Endothelial cell of umbilical vein (primary cell): ENCODE measurements at regions not wholly inside any gene's neighbourhood (a gene's known extent, or its start where the extent isn't known, plus 50 kb on each side); places are given as distances from the start of the nearest gene placed in this dataset.

Source experiments
- BruUV-seq: library from RNA; stranded (reverse); fragments of 400-500 nt; replicated peaks from 2 replicates; lab custom pipeline; 2021; lab: Mats Ljungman, UMichigan
- CTCF ChIA-PET: fragments of 300-600, 350-600 bp; sonication (Branson Sonifier 250); formaldehyde crosslinking; loops from one replicate; lab custom pipeline; 2021; ENCODE audit warnings: antibody characterized with exemption, inconsistent platforms; lab: Charles Lee
- POLR2A ChIA-PET: fragments of 300-600, 350-600 bp; sonication (Branson Sonifier 250); formaldehyde crosslinking; loops from one replicate; lab custom pipeline; 2021; ENCODE audit warnings: antibody characterized with exemption, inconsistent platforms; lab: Charles Lee
- DNase-seq: peaks from one replicate; pipeline ENCODE4 v3.0.0-alpha.2; 2011; ENCODE audit warnings: low read depth, low spot score
- FAIRE-seq: peaks from 2 replicates; lab custom pipeline; 2011; peaks lifted over from hg19 to GRCh38; lab: Jason Lieb, UNC
- H2AFZ ChIP-seq: 2 replicates; pipeline ENCODE4 v1.6.0; 2012; ENCODE audit warnings: low read depth, low read length, control low read depth, inconsistent platforms
- H3K27ac ChIP-seq: 2 replicates; pipeline ENCODE4 v1.5.1; 2011; ENCODE audit warnings: low read depth, mild to moderate bottlenecking, control low read depth, low read length, moderate library complexity; ENCODE audit not compliant: insufficient read depth
- H3K27me3 ChIP-seq, 2 experiments: 2 replicates each; pipeline versions ENCODE4 v1.6.0 to v1.6.1; 2011; ENCODE audit warnings: low read length in 2 of 2, mixed read lengths in 1 of 2; ENCODE audit not compliant: control insufficient read depth in 2 of 2, insufficient read depth in 2 of 2
- H3K36me3 ChIP-seq, 2 experiments: 2 replicates in 1 of 2; 3 replicates in 1 of 2; pipeline ENCODE4 v1.5.1; 2011; ENCODE audit warnings: low read length in 2 of 2, mild to moderate bottlenecking in 1 of 2, moderate library complexity in 1 of 2; ENCODE audit not compliant: control insufficient read depth in 2 of 2, insufficient read depth in 2 of 2; ENCODE audit errors: extremely low read depth in 1 of 2
- H3K4me1 ChIP-seq: 3 replicates; pipeline ENCODE4 v1.5.1; 2011; ENCODE audit warnings: mild to moderate bottlenecking, low read length; ENCODE audit not compliant: control insufficient read depth, insufficient read depth; ENCODE audit errors: extremely low read depth
- H3K4me2 ChIP-seq: 2 replicates; pipeline ENCODE4 v1.6.1; 2011; ENCODE audit warnings: low read length, control low read depth, mixed read lengths; ENCODE audit not compliant: insufficient read depth
- H3K4me3 ChIP-seq, 3 experiments: fragments of 200-600 bp in 1 of 3; sonication (generic), shearing (Covaris generic) in 1 of 3; replicated peaks in 1 of 3; 2 replicates each; pipeline ENCODE4 v1.5.1; 2011 to 2016; ENCODE audit warnings: control low read depth in 3 of 3, low read length in 3 of 3, mild to moderate bottlenecking in 2 of 3, inconsistent platforms in 1 of 3, low read depth in 1 of 3, moderate library complexity in 1 of 3; ENCODE audit not compliant: insufficient read depth in 1 of 3
- H3K79me2 ChIP-seq: 2 replicates; pipeline ENCODE4 v1.6.0; 2012; ENCODE audit warnings: low read length, inconsistent platforms; ENCODE audit not compliant: control insufficient read depth, insufficient read depth
- H3K9ac ChIP-seq: replicated peaks from 2 replicates; pipeline ENCODE3; 2011; ENCODE audit warnings: low read length, control low read depth; ENCODE audit not compliant: insufficient read depth; ENCODE audit errors: extremely low read depth
- H3K9me1 ChIP-seq: replicated peaks from 3 replicates; pipeline ENCODE4 v1.6.0; 2011; ENCODE audit warnings: mild to moderate bottlenecking, low read length; ENCODE audit not compliant: control insufficient read depth, insufficient read depth; ENCODE audit errors: extremely low read depth
- H3K9me3 ChIP-seq: replicated peaks from 2 replicates; pipeline ENCODE4 v1.5.1; 2012; ENCODE audit warnings: low read length, inconsistent platforms; ENCODE audit not compliant: control insufficient read depth, insufficient read depth
- H4K20me1 ChIP-seq: replicated peaks from 2 replicates; pipeline ENCODE3; 2011; ENCODE audit warnings: mild to moderate bottlenecking, low read length; ENCODE audit not compliant: control insufficient read depth, insufficient read depth; ENCODE audit errors: extremely low read depth
- EZH2 ChIP-seq: IDR thresholded peaks from 2 replicates; pipeline ENCODE4 v1.6.1; 2012; ENCODE audit warnings: borderline replicate concordance, low read depth, mild to moderate bottlenecking, moderate library complexity, low read length, inconsistent platforms; ENCODE audit not compliant: severe bottlenecking
- FOS ChIP-seq: IDR thresholded peaks from 2 replicates; pipeline ENCODE4 v1.6.1; 2011; ENCODE audit warnings: mild to moderate bottlenecking, low read length, moderate library complexity, borderline replicate concordance; ENCODE audit not compliant: insufficient read depth
- GATA2 ChIP-seq: IDR thresholded peaks from 2 replicates; pipeline ENCODE4 v1.7.0; 2011; ENCODE audit warnings: low read depth, mild to moderate bottlenecking, moderate library complexity, mixed read lengths, low read length; ENCODE audit not compliant: insufficient read length, insufficient read depth
- JUN ChIP-seq: IDR thresholded peaks from 2 replicates; pipeline ENCODE4 v1.6.1; 2011; ENCODE audit warnings: borderline replicate concordance, low read depth; ENCODE audit not compliant: insufficient read length, insufficient read depth
- MYC ChIP-seq: IDR thresholded peaks from one replicate; pipeline ENCODE4 v1.6.1; 2011; ENCODE audit warnings: mild to moderate bottlenecking, low read depth, low read length
- POLR2A ChIP-seq: IDR thresholded peaks from 2 replicates; pipeline ENCODE4 v1.6.1; 2012; ENCODE audit warnings: low read depth, mild to moderate bottlenecking, control low read depth, low read length
- POLR2AphosphoS5 ChIP-seq: IDR thresholded peaks from 2 replicates; pipeline ENCODE4 v1.6.1; 2012; ENCODE audit warnings: low read depth, mild to moderate bottlenecking, control low read depth, low read length, moderate library complexity; ENCODE audit not compliant: insufficient read depth
- dilution Hi-C: fragments of 300-500 bp; cut with MboI; formaldehyde crosslinking; loops from one replicate; pipeline ENCODE4 v1.15.0; 2019; ENCODE audit warnings: low sequenced_read_pairs; ENCODE audit not compliant: extremely low pct_ligation_motif_present
- intact Hi-C: fragments of 100-400 bp; cut with micrococcal nuclease; formaldehyde crosslinking; loops from one replicate; pipeline ENCODE4 v1.10.0; 2022
- TF ChIP-seq, protein P1 (sequence below), 2 donors: IDR thresholded peaks; 1 replicate in 1 of 2; 2 replicates in 1 of 2; pipeline ENCODE4 v1.5.1; 2011; ENCODE audit warnings: low read length in 2 of 2, mild to moderate bottlenecking in 2 of 2, moderate library complexity in 2 of 2, control low read depth in 1 of 2, inconsistent platforms in 1 of 2, low read depth in 1 of 2; ENCODE audit not compliant: insufficient read depth in 1 of 2; ENCODE audit errors: extremely low read depth in 1 of 2
- TF ChIP-seq, protein P2 (sequence below): IDR thresholded peaks from 2 replicates; pipeline ENCODE4 v1.6.1; 2011; ENCODE audit not compliant: insufficient read depth, insufficient read length

DNA sequence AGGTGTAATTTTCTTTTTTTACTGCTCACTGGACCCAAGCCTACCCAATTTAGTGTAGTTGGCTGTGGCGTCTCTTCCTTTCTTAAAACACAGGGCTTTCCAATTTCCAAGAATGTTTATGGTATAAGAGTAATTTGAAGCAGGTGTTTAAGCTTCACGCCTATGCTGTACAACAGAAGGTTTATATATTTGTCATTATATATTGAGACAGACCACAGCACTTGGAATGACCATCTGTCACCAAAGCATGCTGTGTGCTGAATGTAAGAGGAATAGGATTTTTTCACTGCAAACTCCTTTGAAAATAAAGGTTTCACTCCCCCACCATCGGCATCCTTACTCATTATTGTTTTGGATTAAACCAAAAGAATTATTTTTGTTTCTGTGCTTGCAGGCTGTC is 325.7 kb downstream of the OTOL1 start:
- intact Hi-C loops (no loop called here), dilution Hi-C loops (no loop called here)
- H3K36me3 ChIP-seq, result no peaks in the 10 kb centered on the region
- no peak overlapping the region for H3K4me2 ChIP-seq
- no peaks in the 10 kb centered on the region for H3K27me3 ChIP-seq
- BruUV-seq, result no TSS peak
- H3K9me1 ChIP-seq, result no peaks in the 10 kb centered on the region
- no peak overlapping the region for H2AFZ ChIP-seq
- H3K9me3 ChIP-seq, result peaks cover 2% of the 10 kb centered on the region
- no peak for FAIRE-seq
- no peaks in the 10 kb centered on the region for H3K79me2 ChIP-seq
- H3K4me1 ChIP-seq, result no peaks in the 10 kb centered on the region
- H3K9ac ChIP-seq, result no peak overlapping the region
- H4K20me1 ChIP-seq, result no peaks in the 10 kb centered on the region
- no peak overlapping the region for H3K4me3 ChIP-seq
- ChIA-PET CTCF (no interaction called here), POLR2A (no interaction called here)
- DNase-seq, result no peak
- H3K27ac ChIP-seq, result no peak overlapping the region
- TF ChIP-seq JUN, result no peak
- no peak for TF ChIP-seq POLR2AphosphoS5
- TF ChIP-seq EZH2, result no peak
- no peak for TF ChIP-seq FOS
- no peak for TF ChIP-seq POLR2A
- no peak for TF ChIP-seq MYC
- TF ChIP-seq, protein P1, sequence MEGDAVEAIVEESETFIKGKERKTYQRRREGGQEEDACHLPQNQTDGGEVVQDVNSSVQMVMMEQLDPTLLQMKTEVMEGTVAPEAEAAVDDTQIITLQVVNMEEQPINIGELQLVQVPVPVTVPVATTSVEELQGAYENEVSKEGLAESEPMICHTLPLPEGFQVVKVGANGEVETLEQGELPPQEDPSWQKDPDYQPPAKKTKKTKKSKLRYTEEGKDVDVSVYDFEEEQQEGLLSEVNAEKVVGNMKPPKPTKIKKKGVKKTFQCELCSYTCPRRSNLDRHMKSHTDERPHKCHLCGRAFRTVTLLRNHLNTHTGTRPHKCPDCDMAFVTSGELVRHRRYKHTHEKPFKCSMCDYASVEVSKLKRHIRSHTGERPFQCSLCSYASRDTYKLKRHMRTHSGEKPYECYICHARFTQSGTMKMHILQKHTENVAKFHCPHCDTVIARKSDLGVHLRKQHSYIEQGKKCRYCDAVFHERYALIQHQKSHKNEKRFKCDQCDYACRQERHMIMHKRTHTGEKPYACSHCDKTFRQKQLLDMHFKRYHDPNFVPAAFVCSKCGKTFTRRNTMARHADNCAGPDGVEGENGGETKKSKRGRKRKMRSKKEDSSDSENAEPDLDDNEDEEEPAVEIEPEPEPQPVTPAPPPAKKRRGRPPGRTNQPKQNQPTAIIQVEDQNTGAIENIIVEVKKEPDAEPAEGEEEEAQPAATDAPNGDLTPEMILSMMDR (IDR thresholded peaks at IDR 0.05; ENCODE audit: extremely low read depth in 1 of 2, insufficient read depth in 1 of 2, low read depth in 1 of 2, low read length in 2 of 2), result no peak
- TF ChIP-seq, protein P2, sequence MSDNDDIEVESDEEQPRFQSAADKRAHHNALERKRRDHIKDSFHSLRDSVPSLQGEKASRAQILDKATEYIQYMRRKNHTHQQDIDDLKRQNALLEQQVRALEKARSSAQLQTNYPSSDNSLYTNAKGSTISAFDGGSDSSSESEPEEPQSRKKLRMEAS, result no peak
- no peak for TF ChIP-seq GATA2
